Chondrocyte (in vitro differentiated cells): ENCODE measurements at regions not wholly inside any gene's neighbourhood (a gene's known extent, or its start where the extent isn't known, plus 50 kb on each side); places are given as distances from the start of the nearest gene placed in this dataset.

ENCODE experiments used
- DNase-seq: peaks from one replicate; pipeline ENCODE4 v3.0.0; 2021; ENCODE audit warnings: mixed read lengths, low spot score
- H3K27ac Mint-ChIP-seq: one replicate; pipeline ENCODE4 v1.8.0; 2021; ENCODE audit warnings: mild to moderate bottlenecking, moderate library complexity, mixed read lengths; ENCODE audit not compliant: unreplicated experiment
- H3K27me3 Mint-ChIP-seq: 2 replicates; pipeline ENCODE4 v1.8.0; 2021; ENCODE audit warnings: low read depth, mixed read lengths
- H3K36me3 Mint-ChIP-seq: 2 replicates; pipeline ENCODE4 v1.8.0; 2021; ENCODE audit warnings: low read depth, mixed read lengths
- H3K4me1 Mint-ChIP-seq: 2 replicates; pipeline ENCODE4 v1.8.0; 2021; ENCODE audit warnings: low read depth, mild to moderate bottlenecking, mixed read lengths
- H3K4me3 Mint-ChIP-seq: one replicate; pipeline ENCODE4 v1.8.0; 2021; ENCODE audit warnings: mild to moderate bottlenecking, moderate library complexity, mixed read lengths; ENCODE audit not compliant: unreplicated experiment
- H3K9me3 Mint-ChIP-seq: 2 replicates; pipeline ENCODE4 v1.8.0; 2021; ENCODE audit warnings: low read depth, mixed read lengths
- CTCF ChIP-seq: fragments of 200-600 bp; sonication (generic); IDR thresholded peaks from 2 replicates; pipeline ENCODE4 v1.5.0; 2021; ENCODE audit warnings: antibody characterized with exemption, mild to moderate bottlenecking, moderate library complexity

GRCh38 chr2:167862782-167863181 is 384.6 kb downstream of the STK39 start:
- Mint-ChIP-seq H3K27me3 (no peaks in the 10 kb centered on the region), H3K36me3 (peaks cover 1% of the 10 kb centered on the region), H3K4me1 (peaks cover 23% of the 10 kb centered on the region), H3K27ac (peak overlapping the region; percentile 8), H3K9me3 (no peaks in the 10 kb centered on the region), H3K4me3 (no peak overlapping the region)
- TF ChIP-seq CTCF, result no peak
- no peak for DNase-seq

- Mint-ChIP-seq H3K4me3 (no peak overlapping the region), H3K9me3 (no peaks in the 10 kb centered on the region), H3K4me1 (peaks cover 23% of the 10 kb centered on the region), H3K36me3 (peaks cover 1% of the 10 kb centered on the region), H3K27me3 (no peaks in the 10 kb centered on the region), H3K27ac (no peak overlapping the region)
- DNase-seq, result no peak
- no peak for TF ChIP-seq CTCF
These were observed 385.1 kb downstream of the STK39 start for GRCh38 chr2:167862296-167862695.

GRCh38 chr2:167861574-167862193 is 385.7 kb downstream of the STK39 start:
- no peaks in the 10 kb centered on the region for H3K9me3 Mint-ChIP-seq
- no peak overlapping the region for H3K4me3 Mint-ChIP-seq
- H3K36me3 Mint-ChIP-seq, result peaks cover 1% of the 10 kb centered on the region
- H3K27me3 Mint-ChIP-seq, result no peaks in the 10 kb centered on the region
- H3K27ac Mint-ChIP-seq, result no peak overlapping the region
- no peak for TF ChIP-seq CTCF
- H3K4me1 Mint-ChIP-seq, result peaks cover 23% of the 10 kb centered on the region
- DNase-seq, result no peak

GRCh38 chr2:167860082-167860481 is 387.3 kb downstream of the STK39 start:
- Mint-ChIP-seq H3K4me3 (no peak overlapping the region), H3K36me3 (peaks cover 1% of the 10 kb centered on the region), H3K27ac (no peak overlapping the region), H3K4me1 (peaks cover 29% of the 10 kb centered on the region), H3K27me3 (no peaks in the 10 kb centered on the region), H3K9me3 (no peaks in the 10 kb centered on the region)
- DNase-seq, result no peak
- TF ChIP-seq CTCF, result no peak

GRCh38 chr2:167859676-167860075 is 387.7 kb downstream of the STK39 start:
- no peak for DNase-seq
- no peaks in the 10 kb centered on the region for H3K9me3 Mint-ChIP-seq
- H3K36me3 Mint-ChIP-seq, result peaks cover 1% of the 10 kb centered on the region
- peaks cover 26% of the 10 kb centered on the region for H3K4me1 Mint-ChIP-seq
- no peaks in the 10 kb centered on the region for H3K27me3 Mint-ChIP-seq
- H3K4me3 Mint-ChIP-seq, result no peak overlapping the region
- no peak for TF ChIP-seq CTCF
- H3K27ac Mint-ChIP-seq, result no peak overlapping the region
